HG03575 (cell line): ENCODE measurements at regions not wholly inside any gene's neighbourhood (a gene's known extent, or its start where the extent isn't known, plus 50 kb on each side); places are given as distances from the start of the nearest gene placed in this dataset.
"Not testable (repeated sequence)": the region's sequence is repeated elsewhere in the genome, so short reads cannot be mapped to it uniquely, and the experiment has no call there.

Source experiments
- ATAC-seq: cut with Tn5 transposase; IDR thresholded peaks from one replicate; pipeline ENCODE4 v1.9.1; 2021; ENCODE audit not compliant: unreplicated experiment, insufficient number of reproducible peaks, low FRiP score; ENCODE audit errors: extremely low read depth

DNA sequence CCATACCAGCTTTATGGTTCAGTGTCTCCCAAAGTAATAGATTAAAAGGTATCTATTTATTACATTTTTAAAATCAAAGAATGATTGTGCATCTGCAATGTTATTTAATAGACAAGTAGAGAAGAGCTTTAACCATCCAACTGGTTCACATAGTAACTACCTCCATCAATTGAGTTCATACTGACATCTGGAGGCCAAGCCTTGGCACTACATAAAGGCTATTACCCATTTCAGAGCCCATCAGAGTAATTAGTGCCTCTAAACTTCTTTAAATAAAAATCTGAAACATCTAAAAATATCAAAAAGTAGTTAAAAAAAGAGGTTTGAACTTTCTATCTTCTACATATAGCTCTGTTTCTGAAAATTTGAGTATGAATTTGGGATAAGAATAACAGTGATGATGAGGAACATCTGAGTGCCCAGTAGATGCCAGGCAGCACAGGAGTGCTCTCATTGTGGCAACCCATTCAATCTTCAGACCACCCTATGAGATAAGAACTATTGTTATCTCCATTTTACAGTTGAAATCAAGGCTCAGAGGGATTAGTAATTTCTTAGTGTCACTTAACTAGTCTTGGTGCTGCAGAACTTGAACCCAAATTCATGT lies 132.9 kb upstream of the DAAM1 start:
- no peak for ATAC-seq

DNA sequence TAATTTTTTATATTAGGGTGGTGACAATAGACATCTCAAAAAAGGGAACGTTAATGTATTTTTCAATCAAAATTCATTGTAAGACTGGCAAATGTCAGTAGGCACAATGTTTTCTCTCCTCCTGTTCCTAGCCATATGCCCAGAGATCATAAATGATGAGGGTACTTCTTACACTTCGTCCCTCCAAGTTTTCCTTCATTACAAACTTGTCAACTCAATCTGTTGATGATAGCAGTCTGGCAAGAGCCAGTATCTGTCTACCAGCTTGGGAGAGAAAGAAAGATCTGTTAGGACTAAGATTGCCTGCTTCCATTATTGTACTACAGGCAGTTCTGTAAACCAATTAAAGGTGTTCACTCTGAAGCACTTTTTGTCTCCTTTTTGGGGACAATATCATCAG lies 130.9 kb upstream of the DAAM1 start:
- ATAC-seq = no peak

DNA sequence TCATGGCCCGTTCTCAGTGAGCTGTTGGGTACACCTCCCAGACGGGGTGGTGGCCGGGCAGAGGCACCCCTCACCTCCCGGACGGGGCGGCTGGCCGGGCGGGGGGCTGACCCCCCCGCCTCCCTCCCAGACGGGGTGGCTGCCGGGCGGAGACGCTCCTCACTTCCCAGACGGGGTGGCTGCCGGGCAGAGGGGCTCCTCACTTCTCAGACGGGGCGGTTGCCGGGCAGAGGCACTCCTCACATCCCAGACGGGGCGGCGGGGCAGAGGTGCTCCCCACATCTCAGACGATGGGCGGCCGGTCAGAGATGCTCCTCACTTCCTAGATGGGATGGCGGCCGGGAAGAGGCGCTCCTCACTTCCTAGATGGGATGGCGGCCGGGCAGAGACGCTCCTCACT lies 129.7 kb upstream of the DAAM1 start:
- ATAC-seq = not testable (repeated sequence)

DNA sequence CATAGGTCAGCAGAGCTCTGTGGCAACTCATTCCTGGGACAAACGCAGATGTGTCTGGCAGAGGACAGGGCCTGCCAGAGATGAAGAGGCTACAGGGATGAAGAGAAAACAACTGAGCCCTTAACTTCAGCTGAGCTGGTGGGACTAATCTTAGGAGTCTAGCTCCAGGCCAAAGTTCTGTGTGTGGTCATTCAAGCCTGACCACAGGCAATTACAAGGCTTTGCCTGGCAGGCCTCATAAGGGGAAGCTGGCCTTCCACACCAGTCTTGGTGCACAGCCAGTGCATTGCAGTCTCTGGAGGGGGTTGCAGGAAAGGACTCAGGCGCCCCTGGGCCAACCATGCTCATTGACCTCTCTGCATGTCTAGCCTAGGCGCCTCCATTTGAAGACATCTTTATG lies 127.6 kb upstream of the DAAM1 start:
- no peak for ATAC-seq

DNA sequence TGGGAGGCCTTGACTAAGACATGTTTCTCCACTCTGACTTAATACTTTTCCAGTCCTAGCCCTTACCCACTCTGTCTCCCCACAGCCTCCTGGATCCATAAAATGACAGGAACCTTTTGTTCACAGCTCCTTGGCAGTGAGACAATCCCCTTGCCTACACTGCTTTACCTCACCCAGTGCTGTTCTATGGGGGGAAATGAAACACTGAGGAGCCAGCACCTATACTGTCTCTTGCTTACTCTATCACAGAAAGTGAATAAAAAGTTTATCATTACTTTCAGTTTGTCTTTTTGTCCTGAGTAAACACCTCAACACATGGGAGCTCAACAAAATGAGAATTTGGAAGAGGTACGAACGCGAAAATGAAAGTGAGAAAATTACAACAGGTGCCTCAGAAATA lies 127.2 kb upstream of the DAAM1 start:
- ATAC-seq = no peak

DNA sequence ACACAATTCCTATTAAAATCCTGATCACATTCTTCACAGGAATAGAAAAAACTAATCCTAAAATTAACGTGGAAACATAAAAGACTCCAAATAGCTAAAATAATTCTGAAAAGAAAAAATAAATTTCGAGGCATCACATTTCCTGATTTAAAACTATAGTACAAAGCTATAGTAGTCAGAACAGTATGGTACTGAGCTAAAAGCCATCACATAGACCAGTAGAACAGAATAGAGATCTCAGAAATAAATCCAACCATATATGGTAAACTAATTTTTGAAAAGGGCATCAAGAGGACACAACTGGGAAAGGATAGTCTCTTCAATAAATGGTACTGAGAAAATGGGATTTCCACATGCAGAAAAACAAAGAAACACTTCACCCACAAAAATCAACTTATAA lies 125.2 kb upstream of the DAAM1 start:
- no peak for ATAC-seq

DNA sequence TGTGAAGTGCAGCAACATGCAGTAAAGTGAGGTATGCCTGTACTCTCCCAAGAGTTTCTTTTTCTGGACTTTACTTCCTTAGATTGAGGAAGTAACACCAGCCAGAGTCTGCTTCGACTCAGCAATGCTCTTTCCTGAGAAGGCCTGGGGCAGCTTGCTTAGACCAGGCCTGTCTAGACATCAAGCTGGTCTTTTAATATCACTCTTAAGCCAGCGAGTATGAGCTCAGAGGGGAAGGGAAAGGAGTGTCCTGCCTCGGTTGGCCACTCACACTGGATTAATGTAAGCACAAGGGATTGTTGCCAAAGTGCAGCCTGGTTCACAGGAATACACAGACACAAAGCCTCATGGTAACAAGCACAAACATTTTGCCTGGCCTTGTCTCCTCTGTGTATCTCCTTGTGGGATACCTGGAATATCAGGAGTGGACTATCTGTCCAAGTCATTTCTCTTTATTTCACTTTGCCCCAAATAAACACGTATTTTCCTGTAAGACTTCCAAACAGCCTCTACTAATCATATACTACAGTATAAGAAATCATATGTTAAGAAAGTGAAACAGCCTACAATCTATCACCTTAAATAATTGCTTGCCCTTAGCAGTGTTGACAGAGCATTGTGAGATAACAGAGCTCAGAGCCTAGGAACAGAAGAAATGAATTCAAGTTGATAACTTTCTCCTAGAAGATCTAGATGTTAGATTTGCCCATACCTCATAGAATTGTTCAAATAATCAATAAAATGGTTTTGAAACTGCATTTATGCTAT lies 121.2 kb upstream of the DAAM1 start:
- no peak for ATAC-seq

DNA sequence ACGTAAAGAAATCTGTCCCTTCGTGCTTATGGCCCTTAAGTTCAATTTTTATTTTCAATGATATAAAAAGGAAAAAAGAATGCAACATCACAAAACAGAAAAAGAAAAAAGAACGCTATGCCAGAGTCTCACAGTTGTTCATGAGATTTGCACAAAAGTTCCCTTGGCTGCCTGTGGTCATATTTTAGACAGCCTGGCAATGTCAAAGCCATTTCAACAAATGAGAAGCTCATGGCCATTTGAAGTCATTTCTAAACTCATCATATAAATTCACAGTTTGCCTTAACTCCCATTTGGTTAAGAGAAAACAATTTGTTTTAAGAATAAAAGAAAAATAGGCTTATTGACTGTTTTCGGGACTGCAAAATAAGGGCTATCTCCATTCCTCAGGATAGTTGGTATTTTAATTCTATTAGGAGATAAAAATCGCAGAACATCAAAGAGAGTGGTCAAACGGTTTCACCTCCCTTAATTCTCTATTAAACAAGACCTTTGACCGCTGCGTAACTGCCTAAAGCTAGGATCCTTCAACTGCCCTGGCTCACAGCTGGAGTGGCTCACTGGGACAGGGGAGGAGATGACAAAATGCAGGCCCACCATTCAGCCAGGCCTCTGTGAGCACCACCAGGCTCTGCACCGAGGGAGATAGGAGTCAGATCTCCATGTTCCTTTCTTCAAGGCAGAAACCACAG lies 119.2 kb upstream of the DAAM1 start:
- no peak for ATAC-seq

DNA sequence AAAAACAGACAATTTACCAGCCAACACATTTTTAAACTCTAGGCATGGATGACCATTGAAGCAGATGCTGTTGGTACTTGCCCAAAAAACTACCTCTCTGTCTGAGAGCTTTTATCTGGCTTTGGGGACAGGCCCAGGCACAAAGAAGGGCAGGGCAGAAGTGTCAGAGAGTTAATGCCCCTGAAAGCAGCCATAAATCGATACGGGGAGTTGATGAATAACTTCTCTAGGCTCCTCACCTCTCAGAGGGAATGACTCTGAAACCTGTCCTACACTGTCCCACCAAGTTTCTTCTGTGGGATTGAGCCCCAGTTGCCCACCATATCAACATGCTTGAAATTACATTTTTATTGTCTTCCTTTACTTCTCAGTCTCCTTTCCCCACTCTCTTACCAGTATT lies 113.0 kb upstream of the DAAM1 start:
- ATAC-seq = no peak

DNA sequence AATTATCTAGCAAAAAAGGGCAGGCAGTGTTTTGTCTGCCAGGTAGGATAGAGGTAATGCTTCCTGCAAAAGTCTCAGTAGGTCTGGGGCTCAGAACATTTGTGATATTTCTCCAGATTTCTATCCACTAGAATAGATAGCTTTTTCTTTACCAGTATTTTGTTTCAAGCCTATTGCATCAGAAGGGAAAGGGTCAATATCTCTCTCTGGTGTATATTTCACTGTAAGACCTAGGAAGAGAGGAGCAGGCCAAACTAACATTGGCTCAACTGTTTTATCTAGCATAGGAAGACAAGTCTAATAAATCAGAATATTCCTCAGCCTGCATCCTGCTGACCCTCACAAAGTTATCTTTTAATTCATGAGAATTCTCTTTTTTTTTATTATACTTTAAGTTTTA lies 106.7 kb upstream of the DAAM1 start:
- no peak for ATAC-seq

DNA sequence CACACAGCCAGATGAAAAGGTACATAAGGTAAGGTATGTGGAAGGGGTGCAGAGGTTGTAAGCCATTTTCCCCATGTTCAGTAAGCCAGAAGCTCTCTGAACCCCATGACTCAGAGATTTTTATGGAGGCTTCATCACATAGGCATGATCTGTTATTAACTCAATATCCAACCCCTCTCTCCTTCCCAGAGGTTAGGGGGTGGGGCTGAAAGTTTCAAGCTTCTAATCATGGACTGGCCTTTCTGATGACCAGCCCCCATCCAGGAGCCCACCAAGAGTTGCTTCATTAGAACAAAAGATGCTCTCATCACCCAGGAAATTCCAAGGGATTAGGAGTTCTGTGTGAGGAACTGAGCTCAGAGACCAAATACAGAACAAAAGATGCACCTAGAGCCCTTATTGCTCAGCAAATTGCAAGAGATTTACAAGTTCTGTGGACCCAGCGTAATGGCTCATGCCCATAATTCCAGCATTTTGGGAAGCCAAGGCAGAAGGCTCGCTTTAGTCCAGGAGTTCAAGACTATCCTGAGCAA lies 103.2 kb upstream of the DAAM1 start:
- ATAC-seq = no peak

DNA sequence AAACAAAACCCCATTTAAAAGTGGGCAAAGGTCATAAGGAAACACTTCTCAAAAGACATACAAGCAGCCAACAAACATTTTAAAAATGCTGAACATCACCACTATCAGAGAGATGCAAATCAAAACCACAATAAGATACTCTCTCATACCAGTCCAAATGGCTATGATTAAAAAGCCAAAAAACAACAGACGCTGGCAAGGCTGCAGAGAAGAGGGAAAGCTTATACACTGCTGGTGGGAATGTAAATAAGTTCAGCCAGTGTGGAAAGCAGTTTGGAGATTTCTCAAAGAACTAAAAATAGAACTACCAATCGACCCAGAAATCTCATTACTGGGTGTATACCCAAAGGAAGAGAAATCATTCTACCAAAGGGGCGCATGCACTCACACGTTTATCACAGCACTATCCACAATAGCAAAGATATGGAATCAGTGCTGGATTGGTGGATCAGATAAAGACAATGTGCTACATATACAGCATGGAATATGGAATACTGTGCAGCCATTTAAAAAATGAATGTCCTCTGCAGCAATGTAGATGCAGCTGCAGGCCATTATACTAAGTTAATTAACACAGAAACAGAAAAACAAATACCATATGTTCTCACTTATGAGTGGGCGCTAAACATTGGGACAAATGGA lies 102.1 kb upstream of the DAAM1 start:
- ATAC-seq = no peak

DNA sequence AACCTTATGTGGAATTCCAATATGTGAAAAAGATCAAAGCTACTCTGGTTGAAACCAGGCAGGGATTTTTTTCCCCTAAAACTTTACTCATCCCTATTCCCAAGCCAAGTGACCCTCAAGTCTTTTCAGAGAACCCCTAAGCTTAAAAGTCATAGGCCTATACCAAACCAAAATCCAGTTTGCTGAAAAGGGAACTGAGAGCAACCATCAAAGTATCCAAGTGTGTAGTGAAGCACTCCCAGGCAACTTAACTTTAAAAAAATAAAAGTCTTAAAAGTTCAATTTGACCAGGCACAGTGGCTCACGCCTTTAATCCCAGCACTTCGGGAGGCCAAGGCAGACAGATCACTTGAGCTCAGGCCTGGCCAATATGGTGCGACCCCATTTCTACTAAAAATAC lies 101.2 kb upstream of the DAAM1 start:
- ATAC-seq = no peak

DNA sequence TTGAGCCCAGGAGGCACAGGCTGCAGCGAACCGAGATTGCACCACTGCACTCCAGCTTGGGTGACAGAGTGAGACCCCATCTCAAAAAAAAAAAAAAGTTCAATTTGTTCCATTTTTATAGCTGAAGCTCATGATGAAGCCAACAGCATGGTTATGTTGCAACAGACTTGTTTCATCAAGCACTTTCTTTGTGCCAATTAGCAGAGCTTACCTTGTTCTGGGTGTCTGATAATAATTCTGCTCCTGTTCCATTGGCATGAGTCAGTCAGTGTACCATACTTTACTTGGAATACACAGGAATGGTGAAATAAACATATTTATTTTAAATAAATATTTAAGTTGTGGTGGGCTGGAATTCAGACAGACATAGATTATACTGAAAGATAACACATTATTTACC lies 100.8 kb upstream of the DAAM1 start:
- no peak for ATAC-seq

DNA sequence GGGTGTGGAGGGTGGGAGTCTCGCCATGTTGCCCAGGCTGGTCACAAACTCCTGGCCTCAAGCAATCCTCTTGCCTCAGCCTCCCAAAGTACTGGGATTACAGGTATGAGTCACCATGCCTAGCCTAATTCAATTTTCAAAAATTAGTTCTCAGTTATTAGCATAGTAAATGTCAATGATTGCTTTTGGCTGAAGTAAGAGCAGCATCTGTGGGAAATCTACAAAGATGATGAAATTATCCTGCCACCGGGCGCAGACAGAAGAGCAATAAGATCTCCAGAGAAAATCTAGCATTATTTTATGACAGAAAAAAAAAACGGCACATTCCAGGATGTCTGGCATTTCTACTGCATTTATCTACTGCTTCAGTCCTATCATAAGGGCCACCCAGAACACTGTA lies 97.9 kb upstream of the DAAM1 start:
- ATAC-seq = no peak

DNA sequence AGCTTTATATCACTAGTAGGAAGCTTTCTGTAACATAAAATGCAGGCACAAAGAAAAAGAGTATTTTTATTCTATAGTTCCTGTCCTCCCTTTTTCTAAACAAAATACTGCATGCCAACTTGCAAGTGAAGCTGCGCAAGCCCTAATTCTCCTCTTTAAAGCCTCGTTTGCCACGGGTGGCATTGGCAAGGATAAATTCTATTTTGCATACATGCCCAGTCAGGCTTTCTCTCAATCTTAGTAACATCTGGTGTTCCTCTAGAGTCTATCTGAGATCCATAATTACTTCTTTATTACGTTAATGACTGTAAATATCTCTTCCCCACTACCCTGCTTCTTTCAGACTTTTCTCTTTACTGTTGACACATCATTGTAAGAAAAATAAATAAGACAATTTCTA lies 97.1 kb upstream of the DAAM1 start:
- no peak for ATAC-seq

DNA sequence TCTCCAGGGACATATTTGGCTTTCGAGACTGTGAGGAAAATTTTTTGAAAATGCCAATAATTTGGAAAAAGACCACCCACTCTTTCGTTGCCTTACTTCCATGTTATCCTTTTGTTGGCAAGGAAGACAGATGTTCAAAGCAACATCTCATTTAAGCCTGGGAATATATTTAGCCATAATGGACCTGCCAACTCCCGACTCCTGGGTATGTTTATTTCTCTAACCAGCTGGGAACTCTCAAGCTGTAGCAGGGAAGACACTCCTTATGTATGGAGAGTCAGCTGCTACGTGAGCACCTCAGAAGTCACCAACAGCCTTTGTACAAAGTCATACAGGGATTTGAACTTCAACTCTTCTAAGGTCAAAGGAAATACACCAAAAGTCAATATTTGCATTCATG lies 96.5 kb upstream of the DAAM1 start:
- no peak for ATAC-seq

DNA sequence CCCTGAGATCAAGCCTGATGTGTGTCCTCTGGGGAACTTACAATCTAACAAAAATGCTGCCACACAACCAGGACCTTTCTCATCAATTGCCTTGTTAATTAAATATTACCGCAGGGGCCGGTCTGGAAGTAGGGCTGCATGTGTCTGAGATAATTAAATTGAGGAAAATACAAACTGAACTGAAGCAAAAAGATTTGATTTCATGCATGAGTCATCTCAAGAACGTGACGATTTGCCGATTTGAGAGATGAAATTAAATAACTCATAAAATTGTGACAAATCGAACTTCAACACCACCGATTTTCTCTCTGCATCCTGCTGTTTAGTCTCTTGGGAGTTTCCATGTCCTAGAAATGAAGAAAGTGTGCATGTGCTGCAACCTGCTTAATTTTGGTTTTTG lies 94.6 kb upstream of the DAAM1 start:
- ATAC-seq = no peak

DNA sequence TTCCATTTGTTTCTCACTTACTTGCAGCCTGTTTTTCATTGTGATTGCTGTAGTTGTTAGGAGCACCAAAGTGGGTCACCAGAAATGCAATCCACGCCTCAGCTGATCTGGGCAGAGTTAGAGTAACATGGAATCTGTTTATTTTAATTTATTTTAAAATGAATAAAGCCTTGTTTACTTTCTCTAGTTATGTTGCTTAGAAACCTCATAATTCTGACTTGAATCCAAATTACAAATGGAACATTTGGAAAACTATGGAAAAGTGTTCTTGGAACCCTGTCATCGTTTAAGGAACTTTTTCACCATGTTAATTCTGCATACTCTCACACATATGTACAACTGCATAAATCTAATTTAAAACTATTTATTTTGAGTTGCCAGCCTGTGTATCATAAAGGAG lies 92.2 kb upstream of the DAAM1 start:
- ATAC-seq = no peak

DNA sequence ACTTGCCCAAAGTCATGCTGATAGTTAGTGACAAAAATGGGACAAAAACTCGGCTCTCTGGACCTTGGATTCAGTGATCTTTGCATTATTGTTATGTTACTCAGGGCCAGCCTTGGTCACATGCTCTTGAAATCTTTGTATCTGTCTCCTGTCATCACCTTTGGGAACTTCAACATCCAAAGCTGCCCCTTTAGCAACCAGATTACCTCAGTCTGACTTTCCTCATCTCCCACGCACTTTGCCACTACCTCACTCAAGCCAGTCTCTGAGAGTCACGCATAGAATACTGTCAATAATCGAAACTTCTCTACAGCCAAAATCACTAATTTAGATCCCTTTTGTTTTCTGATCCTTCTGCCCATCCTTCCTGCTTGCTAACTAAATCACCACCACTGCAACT lies 90.8 kb upstream of the DAAM1 start:
- ATAC-seq = no peak
